GM18870 (cell line): ENCODE measurements at regions not wholly inside any gene's neighbourhood (a gene's known extent, or its start where the extent isn't known, plus 50 kb on each side); places are given as distances from the start of the nearest gene placed in this dataset.

Experiments used
- ATAC-seq: cut with Tn5 transposase; IDR thresholded peaks from one replicate; pipeline ENCODE4 v1.9.1; 2021; ENCODE audit warnings: moderate library complexity; ENCODE audit not compliant: unreplicated experiment

DNA sequence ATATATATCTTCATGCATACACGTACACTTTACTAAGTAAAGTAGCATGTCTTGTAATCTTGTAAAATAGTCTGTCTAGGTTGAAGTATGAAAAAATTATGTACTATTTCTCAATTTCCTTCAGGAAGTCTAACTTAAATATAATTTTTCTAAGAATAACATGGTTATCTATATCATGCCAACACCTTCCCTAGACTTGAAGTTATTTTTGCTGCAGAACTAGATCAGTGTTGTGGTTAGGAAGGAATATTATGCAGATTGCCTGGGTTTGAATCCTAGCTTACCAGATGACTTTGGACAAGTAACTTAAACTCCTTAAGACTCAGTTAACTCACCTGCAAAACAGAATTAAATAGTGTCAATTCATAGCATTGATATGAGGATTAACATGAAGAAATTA, 142.2 kb upstream of the SEMA3A start:
- no peak for ATAC-seq

DNA sequence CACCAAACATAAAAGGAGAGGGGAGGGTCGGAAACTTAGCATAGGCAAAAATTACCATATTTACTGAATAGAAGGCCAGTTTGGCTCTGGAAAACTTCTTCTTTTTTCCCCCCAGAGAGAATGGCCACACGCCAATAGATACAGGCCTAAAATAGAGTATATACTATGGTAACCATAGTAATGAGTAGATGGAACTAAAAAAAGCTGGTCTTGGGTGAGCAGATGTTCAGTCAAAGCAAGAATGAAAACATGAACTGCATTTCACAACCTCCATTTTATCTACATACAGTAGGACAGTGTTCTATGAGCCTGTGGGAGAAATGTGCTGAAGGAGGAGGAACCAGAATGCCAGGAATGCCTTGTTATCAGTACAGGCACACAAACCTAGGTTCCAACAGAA, 141.7 kb upstream of the SEMA3A start:
- ATAC-seq = peak; percentile 96

DNA sequence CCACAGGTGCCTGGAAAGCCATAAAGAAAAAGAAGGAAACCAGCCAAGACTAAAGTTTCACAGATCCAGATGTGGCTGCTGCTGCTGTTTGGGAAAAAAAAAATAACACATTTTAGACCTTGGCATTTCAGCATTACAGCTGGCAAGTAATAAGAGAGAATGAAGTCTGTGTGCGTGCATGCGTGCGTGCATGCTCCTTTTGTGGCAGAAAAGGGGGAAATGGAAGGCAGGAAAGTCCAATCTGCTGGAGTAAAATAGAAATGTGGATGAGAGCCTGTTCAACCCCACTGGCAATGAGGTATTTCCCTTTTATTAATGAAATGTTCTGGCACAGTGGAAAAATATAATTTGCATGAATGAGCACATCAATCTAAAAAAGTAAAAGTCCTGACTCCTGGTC, 137.0 kb upstream of the SEMA3A start:
- no peak for ATAC-seq

DNA sequence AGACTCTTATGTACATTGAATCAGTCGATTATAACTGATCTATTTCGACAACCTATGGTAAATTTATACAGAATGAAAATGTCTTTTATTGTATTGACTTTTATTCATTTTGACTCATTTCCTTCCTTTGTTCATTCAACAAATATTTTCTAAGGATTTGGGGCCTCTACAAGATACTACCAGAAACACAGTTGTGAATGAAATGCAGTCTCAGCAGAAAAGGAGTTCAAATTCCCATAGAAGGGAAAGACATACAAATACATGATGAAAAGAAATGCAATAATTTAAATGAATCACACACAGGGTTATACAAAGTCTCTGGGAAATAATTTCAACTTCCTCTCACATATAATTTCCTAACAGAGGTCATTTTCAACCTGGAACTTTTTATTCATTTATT, 134.0 kb upstream of the SEMA3A start:
- ATAC-seq = no peak

DNA sequence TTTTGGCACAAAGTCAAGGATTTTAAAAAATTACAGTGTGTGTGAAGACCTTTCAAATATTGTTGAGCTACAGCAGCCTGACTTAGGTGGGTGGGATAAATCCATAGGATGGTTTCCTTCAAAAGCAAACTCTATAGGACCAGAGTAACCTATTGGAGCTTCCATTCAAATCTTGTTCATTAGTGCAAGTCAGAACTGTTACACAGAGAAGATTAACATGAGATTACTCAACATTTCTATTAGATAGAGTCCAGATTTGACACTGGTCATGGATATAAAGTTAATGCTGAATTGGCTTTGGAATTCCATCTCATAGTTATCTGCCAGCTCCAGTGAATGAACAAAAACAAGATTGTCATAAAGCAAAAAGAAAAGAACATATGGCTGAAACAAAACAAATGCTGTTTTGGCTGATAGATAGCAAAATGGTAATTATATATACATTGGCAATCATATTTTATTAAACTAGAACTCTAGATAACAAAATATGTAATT, 129.6 kb upstream of the SEMA3A start:
- no peak for ATAC-seq

DNA sequence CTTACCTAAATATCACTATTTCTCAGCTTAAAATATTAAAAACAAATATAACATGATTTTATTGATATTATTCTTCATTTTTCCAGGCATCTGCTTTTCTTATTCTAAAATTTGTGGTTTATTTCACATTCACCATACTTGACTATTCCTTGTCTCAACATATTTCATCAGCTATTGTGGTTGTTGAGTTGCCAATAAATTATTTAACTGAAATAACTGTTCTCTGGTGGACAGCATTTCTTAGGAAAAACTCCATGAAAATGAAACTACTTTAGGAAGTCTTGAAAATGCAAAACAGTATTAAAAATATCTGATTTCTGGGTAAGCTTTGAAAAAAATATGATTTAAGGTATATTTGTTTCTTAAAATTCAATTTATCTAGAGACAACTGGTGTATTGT, 122.9 kb upstream of the SEMA3A start:
- ATAC-seq = no peak

DNA sequence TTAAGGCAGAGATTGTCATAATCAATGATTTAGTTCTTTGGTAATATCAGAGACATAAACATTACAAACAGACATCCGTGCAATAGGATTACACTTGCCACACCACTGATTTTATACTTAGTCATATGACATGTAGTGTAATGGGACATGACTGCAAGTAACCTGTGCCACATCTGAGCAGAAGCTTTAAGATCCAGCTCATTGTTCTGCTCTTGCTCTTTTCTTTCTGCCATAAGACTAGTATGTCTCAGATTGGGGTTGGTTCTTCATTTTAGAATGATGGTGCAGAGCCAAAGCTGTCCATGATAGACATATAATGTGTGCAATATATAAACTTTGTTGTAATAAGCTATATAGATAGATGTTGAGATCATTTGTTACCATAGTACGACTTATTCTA, 119.7 kb upstream of the SEMA3A start:
- ATAC-seq = no peak

DNA sequence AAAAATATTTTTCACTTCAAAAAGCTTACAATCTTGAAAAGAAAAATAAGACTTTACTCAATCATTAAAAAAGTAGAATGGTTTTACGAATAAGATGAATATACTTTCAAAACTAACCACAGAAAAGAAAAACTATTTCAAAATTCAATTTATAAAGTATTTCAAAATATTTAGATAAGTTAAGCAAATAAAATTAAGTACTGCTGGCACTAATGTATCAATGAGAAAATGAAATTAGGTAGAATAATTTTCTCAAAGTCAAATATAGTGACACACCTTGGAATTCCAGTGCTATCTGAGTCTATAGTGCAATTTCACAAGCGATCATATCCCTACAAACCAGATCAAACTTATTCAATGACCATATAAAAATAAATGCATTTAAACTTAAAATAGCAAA, 109.8 kb upstream of the SEMA3A start:
- no peak for ATAC-seq

DNA sequence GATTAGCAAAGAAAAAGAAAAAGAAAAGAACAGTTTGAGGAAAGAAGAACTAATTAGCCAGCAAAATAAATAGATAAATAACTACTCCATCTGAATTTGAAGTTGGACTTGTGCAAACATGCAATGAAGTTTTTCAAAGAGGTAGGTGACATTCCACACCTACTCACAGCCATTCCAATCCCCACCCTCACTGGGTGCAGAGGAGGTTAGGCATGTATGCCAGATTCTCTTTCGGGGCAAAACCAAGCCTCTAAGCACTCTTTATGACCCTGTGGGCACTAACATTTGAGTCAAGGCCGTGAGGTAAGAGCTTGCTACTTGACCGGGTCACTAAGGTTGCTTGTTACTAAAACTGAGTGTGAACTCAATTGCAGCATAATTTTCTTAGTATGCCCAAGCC, 108.4 kb upstream of the SEMA3A start:
- no peak for ATAC-seq

DNA sequence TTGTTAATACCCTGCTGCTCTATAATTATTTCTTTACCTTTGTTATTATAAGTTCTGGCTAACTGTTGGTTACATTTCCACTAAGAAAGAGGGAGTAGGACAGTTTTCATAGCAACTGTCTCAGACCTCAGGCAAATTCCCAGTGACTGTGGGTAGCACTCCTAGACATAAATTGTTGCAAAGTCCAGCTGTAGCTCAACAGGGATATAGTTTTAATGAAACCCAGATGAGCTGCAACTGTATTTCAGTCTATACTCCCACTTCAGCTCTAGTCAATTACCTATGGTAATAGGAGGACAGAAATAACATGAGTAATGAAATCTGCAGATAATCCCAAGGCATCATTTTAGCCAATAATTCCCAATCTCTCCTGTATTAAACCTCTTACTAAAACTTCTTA, 103.0 kb upstream of the SEMA3A start:
- ATAC-seq = no peak

DNA sequence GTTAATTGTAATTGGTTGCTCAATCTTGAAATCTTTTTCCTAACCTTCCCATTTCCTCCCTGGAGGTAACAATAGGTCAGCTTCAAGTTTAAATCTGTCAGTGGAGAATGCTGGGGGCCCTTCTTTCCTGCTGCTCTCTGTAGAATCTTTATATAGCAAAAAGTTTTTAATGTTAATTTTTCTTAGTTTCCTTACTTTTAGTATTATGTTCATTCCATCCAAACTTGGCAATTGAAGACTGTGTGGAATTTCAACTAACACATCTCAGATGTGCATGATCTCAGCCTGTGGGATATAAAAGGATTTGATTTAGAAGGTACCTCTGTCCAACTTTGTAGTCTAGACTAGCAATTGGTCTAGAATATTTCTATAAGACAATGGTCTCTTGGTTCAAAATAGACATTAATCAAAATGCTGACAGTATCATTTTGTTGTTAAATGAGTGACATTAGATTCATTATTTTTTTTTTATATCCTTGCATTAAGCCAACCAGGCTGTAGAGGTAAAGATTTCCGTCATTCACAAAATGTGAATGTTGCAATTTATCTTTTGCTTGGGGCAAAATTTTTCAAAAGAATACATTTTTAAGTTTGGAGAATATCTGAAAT, 100.4 kb upstream of the SEMA3A start:
- ATAC-seq = no peak

DNA sequence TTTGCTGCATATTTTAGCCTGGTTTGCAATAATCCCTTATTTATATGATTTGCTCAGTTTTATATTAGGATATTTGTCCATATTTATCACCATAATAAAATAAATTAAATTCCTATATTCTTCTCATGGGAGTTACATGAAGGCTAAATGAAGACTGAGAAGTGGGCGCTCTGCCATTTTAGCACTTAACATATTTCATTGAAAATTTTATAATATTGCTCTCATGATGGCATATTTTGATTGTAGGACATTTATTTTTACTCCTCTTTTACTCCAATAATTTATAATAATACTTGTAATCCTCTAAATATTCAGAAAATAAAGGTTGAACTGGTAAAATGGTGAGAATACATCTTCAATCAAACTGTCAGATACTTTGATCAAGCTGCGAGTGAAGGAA, 99.8 kb upstream of the SEMA3A start:
- no peak for ATAC-seq

DNA sequence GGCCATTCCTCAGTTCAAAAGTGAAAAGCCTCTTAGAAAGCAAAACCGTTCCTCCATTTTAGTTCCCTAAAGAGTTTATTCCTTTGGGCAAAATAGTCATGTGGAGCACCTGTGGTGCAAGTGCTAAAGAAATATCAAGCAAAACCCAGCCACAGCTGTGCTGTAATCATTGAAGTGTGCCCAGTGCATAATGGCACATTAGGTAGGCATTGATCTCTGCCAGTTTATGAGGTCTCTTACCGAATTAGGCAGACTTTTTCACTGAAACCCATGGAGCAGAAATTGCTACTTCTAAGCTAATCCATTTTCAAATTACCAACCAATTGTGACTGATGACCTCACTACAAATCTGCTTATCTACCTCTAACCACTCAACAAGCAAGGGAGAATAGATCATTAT, 97.2 kb upstream of the SEMA3A start:
- no peak for ATAC-seq

DNA sequence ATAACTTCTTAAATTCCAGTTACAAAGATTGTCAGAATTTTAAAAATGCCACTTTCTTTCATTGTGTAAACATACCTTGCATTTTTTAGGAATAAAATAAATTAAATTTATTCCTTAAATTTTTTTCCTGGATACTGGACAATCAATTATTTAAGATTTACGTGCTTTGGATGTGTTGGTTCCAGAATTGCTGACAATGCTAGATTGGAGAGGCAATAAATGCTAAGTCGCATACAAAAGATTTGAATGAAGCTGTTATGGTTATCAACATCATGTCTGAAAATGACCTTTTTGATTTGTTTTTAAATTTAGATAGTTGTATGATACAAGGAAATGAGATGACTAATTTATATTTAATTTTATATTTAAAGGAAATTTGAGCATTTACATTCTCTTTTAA, 89.2 kb upstream of the SEMA3A start:
- ATAC-seq = no peak

DNA sequence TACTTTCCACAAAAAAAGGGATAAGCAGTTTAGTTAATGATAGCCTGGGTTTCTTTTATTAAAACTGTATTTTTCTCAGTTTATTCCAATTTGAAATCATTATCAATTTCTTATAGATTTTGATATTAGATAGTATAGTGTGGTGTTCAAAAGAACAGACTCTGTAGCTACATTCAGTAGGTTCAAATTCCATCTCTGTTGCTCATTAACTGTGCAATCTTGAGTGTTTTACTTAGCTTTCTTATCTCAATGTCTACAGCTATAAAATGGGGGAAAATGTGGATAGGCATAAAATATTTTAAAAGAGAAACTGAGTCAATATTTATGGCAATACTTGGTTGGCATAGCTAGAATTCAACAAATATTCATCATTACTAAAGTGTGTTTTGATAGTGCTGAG, 86.9 kb upstream of the SEMA3A start:
- ATAC-seq = no peak

DNA sequence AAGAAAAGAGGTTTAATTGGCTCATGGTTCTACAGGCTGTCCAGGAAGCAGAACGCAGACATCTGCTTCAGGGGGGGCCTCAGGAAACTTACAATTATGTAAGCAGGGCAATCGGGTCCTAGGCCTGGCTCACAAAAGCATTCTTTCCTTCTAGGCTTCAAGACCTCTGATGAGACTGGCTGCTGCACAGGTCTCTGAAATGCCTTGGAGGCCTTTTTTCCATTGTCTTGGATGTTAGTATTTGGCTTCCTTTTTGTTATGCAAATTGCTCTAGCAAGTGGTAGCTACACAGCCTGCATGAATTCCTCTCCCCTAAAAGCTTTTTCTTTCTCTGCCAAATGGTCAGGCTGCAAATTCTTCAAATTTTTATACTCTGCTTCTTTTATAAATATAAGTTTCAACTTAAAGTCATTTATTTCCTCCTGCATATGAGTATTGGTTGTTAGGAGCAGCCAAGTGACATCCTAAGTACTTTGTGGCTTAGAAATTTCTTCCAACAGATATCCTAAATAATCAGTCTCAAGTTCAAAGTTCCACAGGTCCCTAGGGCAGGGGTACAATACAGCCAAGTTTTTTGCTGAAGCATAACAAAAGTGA, 83.1 kb upstream of the SEMA3A start:
- ATAC-seq = no peak

DNA sequence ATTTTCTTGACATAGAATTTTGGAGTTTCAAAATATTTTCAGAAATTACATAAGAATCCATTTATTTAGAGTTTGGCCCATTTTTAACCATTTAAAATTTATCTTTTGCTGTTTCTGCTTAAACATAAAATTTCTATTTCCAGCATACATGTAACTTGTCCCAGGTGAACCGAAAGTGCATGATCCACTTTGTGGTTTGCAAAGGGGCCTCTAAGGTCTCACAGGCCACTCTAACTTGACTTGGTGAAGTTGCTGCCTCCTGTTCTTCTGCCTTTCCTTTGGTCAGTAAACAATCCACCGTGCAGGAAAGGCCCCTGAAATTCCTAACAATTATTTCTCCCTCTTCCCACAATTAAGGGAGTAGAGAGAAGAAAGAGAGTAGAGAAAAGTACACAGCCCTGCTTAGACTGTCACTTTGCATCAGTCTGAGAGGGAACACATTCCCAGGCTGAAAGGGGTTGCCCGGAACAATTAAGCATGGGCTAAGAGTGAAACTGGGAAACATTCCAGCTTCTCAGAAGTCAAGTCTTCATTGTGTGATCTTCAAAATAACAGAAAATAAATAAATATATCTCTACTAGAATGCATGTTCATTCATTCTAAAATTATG, 79.5 kb upstream of the SEMA3A start:
- ATAC-seq = no peak

DNA sequence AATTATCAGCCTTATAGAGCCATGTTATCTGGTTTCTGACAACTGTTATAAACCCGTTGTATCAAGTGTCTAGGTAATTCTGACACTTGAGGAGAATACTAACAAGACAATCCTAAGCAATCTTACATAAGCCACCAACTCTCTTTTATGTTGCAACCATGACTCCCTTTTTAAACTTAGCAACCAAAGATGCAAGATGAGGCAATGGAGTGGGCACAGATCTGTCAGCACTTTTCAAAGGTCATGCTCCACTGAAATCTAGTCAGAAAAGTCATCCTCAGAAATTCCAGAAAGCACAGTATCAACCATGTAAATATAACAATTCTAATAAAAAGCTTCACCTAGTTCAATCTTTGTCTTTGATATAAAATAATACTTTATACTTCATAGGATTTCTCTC, 77.0 kb upstream of the SEMA3A start:
- no peak for ATAC-seq

DNA sequence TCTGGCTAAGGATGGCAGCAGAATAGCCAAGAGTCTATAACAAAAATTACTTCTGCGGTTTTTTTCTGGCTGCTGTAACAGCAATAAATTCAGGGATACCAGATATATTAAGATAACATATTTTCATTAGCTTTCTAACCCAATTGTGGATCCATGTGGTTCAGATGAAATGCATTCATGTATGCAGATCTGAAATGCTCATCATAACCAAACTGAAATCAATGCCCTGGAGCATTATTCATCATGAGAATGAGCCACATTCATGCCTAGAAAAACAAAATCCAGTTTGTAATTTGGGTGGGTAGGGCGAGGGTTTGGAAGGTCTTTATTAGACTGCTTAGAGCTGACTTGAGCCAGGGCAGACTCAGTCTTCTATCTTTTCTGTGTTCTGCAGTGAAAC, 69.8 kb upstream of the SEMA3A start:
- ATAC-seq = no peak

DNA sequence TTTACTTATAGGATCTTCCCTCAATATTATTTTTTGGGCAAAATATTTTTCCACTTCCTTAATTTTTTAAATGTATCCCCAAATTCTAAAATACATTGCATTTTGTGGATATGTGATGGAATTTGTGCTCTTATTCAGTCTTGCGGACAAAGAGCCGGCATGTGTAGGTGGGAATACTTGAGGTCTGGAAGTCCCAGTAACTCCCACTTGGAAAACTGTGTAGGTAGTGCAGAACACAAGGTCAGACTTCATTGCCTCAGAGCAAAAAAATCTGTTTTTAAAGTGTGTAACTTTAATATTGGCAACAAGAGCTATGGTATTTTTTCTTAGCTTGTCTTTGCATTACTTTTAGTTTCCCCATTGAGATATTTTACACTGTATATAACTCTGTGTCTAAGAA, 68.5 kb upstream of the SEMA3A start:
- no peak for ATAC-seq

DNA sequence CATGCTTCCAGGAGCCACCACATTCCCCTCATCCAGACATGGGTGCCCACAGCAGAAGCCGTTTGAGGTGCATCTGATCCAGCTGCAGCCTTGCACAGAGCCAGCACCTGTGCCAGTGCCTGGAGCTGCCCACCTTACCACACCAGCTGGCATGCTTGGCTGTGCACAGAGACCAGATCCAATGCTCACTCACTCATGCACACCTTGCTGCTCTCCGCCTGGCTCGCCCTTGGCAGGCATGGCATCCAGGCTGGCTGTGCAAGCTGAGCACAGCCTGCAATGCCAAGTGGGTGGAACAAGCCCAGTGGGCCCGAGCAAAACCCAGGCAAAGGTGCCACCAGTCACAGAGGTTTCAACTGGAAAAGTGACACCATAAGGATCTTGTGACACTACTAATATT, 66.9 kb upstream of the SEMA3A start:
- ATAC-seq = no peak

DNA sequence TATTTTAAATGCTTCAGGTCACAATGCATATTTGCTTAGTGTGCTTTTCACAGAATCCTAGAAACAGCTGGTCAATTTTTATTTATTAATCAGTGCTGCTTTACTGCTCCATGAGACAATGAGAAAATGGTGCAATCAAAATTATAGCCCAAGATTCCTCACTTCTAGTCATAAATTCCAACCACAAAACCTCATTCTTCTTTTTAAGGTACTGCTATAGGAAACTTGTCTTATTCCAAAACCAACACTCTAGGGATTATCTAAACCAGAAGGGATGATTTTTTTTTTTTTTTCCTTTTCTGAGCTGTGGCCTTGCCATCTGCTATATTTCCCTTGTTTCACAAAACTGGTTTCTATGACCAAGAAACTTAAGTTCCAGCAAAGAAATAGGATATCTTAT, 64.0 kb upstream of the SEMA3A start:
- no peak for ATAC-seq

DNA sequence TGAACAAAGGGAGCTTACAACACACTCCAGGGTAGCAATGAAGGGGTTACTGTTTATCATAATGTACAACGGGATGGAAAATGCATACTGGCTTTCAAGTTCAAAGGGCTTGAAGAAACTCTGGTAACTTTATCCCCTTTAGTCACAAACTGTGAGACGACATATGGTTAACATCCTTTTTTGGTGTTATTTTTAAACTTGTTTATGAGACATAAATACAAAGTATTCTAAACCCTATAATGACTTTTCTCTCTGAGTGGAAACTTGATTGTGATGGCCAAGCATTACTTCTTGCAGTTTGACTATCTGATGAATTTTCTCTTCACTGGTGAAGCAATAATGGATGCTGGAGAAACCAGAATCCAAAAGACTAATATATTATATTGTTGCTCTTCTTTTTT, 62.0 kb upstream of the SEMA3A start:
- ATAC-seq = no peak
